H1 (cell line): ENCODE measurements at regions not wholly inside any gene's neighbourhood (a gene's known extent, or its start where the extent isn't known, plus 50 kb on each side); places are given as distances from the start of the nearest gene placed in this dataset.

ENCODE experiments used
- ASH2L ChIP-seq: fragments of 200-600, 300-600 bp; sonication (generic); IDR thresholded peaks from one replicate; pipeline ENCODE4 v1.7.1; 2017; ENCODE audit warnings: low read length
- ATF3 ChIP-seq: IDR thresholded peaks from 2 replicates; pipeline ENCODE4 v1.6.1; 2011; ENCODE audit warnings: low read depth, mild to moderate bottlenecking, low read length; ENCODE audit not compliant: insufficient read depth
- CTBP2 ChIP-seq: IDR thresholded peaks from 2 replicates; pipeline ENCODE4 v1.7.0; 2011; ENCODE audit warnings: borderline replicate concordance, mild to moderate bottlenecking, moderate library complexity, mixed read lengths, low read length; ENCODE audit not compliant: insufficient read depth, insufficient read length
- EGR1 ChIP-seq: IDR thresholded peaks from 2 replicates; pipeline ENCODE4 v1.6.1; 2011; ENCODE audit warnings: low read depth, low read length, borderline replicate concordance
- EZH2 ChIP-seq: fragments of 200-600 bp; sonication (generic); IDR thresholded peaks from 2 replicates; pipeline ENCODE4 v1.7.1; 2012; ENCODE audit warnings: low read depth, mild to moderate bottlenecking, moderate library complexity, low read length, inconsistent platforms; ENCODE audit not compliant: severe bottlenecking
- GTF2F1 ChIP-seq: IDR thresholded peaks from 2 replicates; pipeline ENCODE4 v1.6.1; 2012; ENCODE audit warnings: low read depth, low read length, improper control_type of control experiment, borderline replicate concordance
- JUND ChIP-seq: IDR thresholded peaks from 2 replicates; pipeline ENCODE4 v1.6.1; 2011; ENCODE audit warnings: mild to moderate bottlenecking, improper control_type of control experiment, low read length
- MAX ChIP-seq: IDR thresholded peaks from 2 replicates; pipeline ENCODE4 v1.6.1; 2012; ENCODE audit warnings: inconsistent platforms
- PHF8 ChIP-seq: fragments of 200-600 bp; sonication (generic); conservative IDR thresholded peaks from 2 replicates; pipeline ENCODE4 v1.7.1; 2012; ENCODE audit warnings: low read depth, mild to moderate bottlenecking, inconsistent platforms, low read length, moderate library complexity
- POLR2A ChIP-seq, 2 experiments: IDR thresholded peaks; 1 replicate in 1 of 2; 2 replicates in 1 of 2; pipeline ENCODE4 v1.6.1; 2011; ENCODE audit warnings: low read depth in 2 of 2, low read length in 2 of 2, mild to moderate bottlenecking in 2 of 2; ENCODE audit errors: control extremely low read depth in 1 of 2
- RBBP5 ChIP-seq: IDR thresholded peaks from 2 replicates; pipeline ENCODE4 v1.7.1; 2012; ENCODE audit warnings: low read depth, mild to moderate bottlenecking, inconsistent platforms, low read length, moderate library complexity, borderline replicate concordance
- SP1 ChIP-seq: IDR thresholded peaks from 2 replicates; pipeline ENCODE4 v1.6.1; 2011; ENCODE audit warnings: low read depth, low read length
- SP4 ChIP-seq: IDR thresholded peaks from 2 replicates; pipeline ENCODE4 v1.6.1; 2012; ENCODE audit warnings: low read length, inconsistent platforms
- TBP ChIP-seq: IDR thresholded peaks from 2 replicates; pipeline ENCODE4 v1.6.1; 2011; ENCODE audit warnings: low read depth, low read length, improper control_type of control experiment
- TCF12 ChIP-seq: IDR thresholded peaks from 2 replicates; pipeline ENCODE4 v1.6.1; 2011; ENCODE audit warnings: low read depth, mild to moderate bottlenecking, low read length

DNA sequence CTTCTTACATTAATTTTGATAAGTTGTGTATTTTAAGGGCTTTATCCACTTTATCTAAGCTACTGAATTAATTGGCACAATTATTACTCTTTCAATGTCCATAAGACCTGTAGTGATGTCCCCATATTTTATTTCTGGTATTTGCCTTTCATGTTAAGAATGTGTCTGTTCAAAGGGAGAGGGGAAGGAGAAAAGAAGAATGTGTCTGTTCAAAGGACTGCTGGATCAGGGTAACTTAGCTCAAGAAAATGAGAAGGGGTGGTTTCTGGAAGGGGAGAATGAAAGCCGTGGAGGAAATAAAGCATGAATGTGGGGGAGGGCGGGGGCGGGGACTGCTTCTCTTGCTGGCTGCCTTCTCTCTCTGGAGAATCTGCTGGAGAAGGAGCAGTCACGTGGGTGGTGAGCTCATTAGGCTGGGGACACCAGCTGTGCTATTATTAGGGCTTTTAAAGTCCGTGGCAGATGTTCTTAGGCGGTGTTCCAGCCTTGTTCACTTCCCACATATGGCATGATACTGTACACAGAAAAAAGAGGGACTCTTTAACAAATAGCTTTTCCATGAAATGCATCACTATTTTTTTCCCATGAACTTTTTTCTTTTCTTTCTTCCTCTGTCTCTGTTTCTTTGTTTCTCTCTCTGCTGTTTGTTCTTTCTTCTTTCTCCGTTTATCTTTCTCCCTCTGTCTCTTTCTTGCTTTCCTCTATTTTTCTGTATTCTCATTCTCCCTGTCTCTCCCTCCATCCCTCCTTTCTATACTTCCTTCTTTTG, 63.7 kb upstream of the ULK4 start (continued):
- TF ChIP-seq EZH2 (no peak), RBBP5 (no peak), EGR1 (peak; percentile 83; the same call in 1 of the 2 replicates), TBP (peak; percentile 47; the same call in 1 of the 2 replicates), GTF2F1 (no peak), CTBP2 (no peak), MAX (0 out of 2 replicates have a peak, but pooled peaks have one; percentile 38), ATF3 (peak; percentile 55; the same call in 1 of the 2 replicates), JUND (peak; percentile 85), PHF8 (no peak), ASH2L (peak; percentile 59), TCF12 (peak; percentile 82; the same call in 1 of the 2 replicates), SP1 (0 out of 2 replicates have a peak, but pooled peaks have one; percentile 50), SP4 (no peak), POLR2A (IDR thresholded peaks at IDR 0.05; ENCODE audit: control extremely low read depth in 1 of 2, low read depth in 2 of 2, low read length in 2 of 2) (peak; percentile 39 to 63)
